ENCODE measurements at regions not wholly inside any gene's neighbourhood (a gene's known extent, or its start where the extent isn't known, plus 50 kb on each side); places are given as distances from the start of the nearest gene placed in this dataset.

GRCh38 chr10:124346831-124347230 is 71.9 kb downstream of the OAT start:
- DNase-seq (ENCODE audit: low spot score): no peak

DNA sequence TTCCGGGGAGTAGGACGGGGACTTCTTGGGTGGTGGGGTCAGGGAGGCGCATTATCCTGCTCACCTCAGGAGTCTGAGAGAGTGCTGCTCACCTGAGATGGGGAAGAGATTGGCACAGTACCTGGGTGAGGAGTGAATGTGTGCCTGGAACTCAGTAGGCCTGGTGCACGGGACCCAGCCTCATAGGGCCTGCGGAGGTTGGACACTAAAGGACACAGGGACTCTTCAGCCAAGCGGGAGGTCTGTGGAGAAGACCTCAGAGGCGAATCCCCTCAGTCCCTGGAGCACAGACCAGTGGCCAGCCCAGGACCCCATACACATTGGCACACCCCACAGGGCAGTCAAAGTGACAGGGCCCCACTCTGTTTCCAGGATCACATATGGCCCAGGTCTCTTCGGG is 73.2 kb downstream of the OAT start:
- no peak for DNase-seq (ENCODE audit: low spot score)

- DNase-seq (ENCODE audit: low spot score): no peak
These were observed 73.8 kb downstream of the OAT start for GRCh38 chr10:124344931-124345330.

GRCh38 chr10:124344266-124344590 is 74.5 kb downstream of the OAT start:
- no peak for DNase-seq (ENCODE audit: low spot score)

DNA sequence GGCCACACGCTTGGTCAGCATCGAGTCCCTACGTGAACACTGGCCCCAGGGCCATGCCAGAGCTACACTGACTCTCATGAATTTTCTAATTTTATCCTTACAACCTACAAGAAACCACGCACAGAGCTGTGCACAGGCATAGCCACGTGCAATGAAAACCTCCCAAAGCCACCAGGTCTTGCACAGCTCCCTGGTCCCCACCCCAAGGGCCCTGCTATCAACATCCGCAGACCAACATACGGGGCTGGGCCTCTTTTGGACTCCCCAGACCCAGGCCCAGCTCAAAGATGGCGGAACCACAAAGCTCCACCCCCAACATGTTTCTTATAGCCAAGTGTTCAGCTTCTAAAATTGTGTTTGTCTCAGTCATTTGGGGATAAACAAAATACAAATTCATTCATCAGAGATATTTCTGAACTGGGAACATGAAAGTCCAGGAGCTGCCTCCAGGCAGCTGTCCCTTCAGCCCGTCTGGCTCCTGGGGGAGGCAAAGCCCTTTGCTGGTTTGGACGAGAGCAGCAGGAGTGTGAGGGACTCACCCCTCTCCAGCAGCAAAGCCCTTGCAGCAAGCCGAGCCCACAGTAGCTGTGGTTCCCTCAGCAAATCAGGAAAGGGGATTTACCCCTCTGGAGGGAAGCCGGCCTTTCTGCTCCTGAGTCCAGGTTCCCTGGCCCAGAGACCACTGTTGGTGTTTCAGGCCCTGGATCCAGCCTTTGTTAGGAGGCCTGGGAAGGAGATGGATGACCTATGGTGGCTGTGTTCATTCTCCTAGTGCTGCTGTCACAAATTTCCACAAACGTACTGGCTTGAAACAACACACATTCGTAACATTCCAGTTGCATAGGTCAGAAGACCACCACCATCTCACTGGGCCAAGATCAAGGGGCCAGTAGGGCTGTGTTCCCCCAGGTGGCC is 75.1 kb downstream of the OAT start:
- no peak for DNase-seq (ENCODE audit: low spot score)

DNA sequence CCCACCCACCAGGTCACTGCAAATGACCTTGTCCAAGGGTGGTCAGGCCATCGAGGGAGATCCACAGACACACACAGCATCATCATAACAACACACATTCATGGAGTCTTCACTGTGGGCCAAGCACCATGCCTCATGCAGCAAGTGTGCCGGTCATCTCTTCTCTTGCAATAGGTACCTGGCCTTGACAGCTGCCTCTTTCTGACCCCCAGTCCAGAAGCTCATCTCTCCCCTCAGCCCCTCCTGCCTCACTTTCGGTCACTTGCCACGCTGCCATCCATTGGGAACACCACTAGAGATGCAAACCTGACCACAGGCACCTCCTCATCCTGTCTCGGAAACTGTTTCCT is 75.9 kb downstream of the OAT start:
- no peak for DNase-seq (ENCODE audit: low spot score)

- no peak for DNase-seq (ENCODE audit: low spot score)
These were observed 76.4 kb downstream of the OAT start for GRCh38 chr10:124342136-124342820.

DNA sequence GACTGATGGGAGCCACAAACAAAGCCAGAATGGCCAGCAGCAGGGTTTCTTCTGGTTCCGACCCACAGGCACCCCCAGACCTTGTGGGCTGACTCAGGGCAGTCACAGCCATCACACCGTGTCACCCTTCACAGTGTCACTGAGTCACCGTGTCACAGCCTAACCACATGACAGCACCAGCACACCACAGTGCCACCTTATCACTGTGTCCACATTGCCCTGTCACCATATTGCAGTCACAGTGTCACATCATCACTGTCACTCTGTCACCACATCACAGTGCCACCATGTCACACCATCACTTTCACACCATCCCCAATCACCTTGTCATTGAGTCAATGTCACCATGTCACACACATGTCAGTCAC is 77.0 kb downstream of the OAT start:
- DNase-seq (ENCODE audit: low spot score): no peak

- DNase-seq (ENCODE audit: low spot score): no peak
These were observed 78.5 kb downstream of the OAT start for GRCh38 chr10:124340033-124340760.

DNA sequence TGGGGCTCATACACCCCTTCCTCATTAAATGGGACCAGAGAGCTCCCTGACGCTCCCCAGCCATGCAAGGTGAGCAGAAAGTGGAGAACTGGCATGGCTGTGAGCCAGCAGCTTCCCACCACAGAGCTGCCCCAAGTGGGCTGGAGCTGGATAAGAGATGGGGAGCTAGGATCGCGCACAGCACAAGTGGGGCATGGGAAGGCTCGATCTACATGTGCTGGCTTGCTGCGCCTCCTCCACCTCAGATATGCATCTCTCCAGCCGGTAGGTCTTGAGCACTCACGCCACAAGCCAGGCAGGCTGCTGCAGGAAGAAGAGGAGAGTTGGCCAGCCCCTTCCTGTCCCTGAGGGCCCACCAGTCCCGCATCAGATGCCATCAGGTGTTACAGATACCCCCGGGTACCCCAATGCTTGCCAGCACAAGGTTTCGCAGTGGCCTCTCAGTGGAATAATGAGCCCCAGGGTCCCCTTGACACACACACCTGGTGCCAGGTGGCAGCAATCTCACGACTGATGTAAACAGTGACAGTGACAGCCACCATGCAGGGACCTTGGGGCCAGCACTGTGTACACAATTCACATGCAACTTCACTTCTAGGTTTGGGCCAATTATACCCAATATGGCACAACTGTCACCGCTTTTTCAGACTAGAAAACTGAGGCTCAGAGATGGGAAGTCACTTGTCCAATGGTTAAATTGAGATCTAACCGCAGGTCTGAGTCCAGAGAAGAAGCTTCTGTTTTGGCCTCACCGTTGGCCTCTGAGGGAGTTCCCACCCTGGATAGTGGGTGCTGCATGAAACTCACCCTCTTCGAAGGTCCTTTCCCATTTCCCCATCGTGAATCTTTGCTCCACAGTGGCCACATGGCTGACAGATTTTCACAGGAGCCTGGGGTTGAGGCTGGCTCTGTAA is 79.3 kb downstream of the OAT start:
- DNase-seq (ENCODE audit: low spot score): no peak

DNA sequence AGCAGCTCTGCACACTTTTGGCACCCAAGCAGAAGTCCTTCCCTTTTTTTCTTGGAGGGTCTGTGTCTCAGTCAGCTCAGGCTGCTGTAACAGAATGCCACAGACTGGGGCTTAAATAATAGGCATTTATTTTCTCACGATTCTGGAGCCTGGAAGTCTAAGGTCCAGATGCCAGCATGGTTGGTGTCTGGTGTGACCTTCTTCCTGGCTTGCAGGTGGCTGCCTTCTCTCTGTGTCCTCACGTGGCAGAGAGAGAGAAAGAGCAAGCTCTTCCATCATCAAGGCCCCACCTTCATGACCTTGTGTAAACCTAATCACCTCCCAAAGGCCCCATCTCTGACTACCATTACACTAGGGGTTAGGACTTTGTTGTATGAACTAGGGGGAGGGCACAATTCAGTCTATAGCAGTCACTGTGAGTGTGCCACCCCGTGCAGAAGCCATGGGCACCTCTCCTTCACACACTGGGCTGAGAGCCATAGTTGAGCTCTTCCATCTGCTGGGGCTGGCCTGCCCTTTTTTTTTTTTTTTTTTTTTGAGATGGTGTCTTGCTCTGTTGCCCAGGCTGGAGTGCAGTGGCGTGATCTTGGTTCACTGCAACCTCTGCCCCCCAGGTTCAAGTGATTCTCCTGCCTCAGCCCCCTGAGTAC is 80.3 kb downstream of the OAT start:
- no peak for DNase-seq (ENCODE audit: low spot score)

GRCh38 chr10:124336186-124336585 is 82.5 kb downstream of the OAT start:
- DNase-seq (ENCODE audit: low spot score): no peak

- DNase-seq (ENCODE audit: low spot score): no peak
These were observed 84.8 kb downstream of the OAT start for GRCh38 chr10:124333931-124334330.

GRCh38 chr10:124332426-124332825 is 86.3 kb downstream of the OAT start:
- DNase-seq (ENCODE audit: low spot score): no peak

GRCh38 chr10:124329941-124330340 is 88.8 kb downstream of the OAT start:
- no peak for DNase-seq (ENCODE audit: low spot score)

GRCh38 chr10:124329362-124329761 is 89.4 kb downstream of the OAT start:
- DNase-seq (ENCODE audit: low spot score): no peak

DNA sequence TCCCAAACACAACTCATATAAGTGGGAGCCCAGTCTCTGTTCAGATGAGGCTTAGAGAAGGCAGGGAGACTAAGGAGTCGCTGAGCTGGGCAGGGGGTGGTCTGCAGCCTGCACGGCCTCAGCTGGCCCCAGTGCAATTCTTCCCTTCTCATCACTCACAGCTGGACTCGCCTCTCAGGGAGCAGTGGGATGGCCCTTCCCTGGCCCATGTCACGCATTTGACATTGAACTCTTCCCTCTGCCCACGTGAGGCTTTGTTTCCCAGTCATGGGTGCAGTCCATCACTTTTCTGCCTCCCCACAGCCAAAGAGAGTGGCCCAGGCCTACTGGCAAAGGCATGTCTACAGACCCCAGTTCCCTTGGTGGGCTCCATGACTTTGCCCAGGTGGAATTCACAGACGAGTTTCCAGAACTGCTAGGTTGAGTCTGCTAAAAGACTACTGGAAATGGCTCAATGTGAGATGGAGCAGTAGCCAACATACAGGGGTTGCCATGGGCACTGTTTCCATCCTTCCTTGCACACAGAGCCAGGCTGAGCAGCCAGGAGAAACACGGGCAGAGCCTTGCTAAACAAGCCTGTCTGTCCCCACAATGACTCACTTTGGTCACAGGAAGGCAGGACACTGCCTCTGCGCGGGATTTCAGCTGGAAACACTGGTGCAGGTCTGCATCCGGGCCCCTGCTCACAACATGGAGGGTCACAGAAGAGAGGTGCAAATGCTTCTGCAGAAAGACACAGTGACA is 90.1 kb downstream of the OAT start:
- no peak for DNase-seq (ENCODE audit: low spot score)

DNA sequence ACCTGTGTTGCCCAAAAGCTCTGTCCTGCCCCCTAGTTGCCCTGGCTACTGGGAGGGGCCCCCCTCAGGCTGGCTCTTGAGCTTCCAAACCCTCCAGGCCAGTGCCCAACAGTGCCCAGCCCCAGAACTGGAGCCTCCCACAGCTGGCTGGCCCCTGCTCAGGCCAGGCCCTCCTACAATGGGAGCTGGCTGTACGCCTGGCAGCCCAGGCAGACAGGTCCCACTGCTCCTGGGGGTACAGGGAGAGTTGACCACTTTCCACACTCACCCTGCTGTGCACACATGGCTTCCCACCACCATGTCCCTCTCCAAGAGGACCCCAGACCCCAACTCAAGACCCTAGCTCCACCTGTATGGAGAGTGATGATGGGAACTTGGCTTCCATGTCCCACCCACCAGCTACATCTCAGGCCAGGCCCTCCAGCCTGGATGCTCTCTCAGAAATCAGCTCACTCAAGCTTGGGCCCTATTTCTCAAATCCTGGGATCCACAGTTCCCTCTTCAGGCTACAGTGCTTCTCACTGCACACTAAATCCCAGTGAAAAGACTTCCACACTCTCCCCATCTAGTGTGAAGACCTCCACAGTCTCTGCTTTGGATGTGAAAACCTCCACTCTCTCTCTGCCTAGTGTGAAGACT is 92.6 kb downstream of the OAT start:
- DNase-seq (ENCODE audit: low spot score): no peak

GRCh38 chr10:124325633-124325914 is 93.1 kb downstream of the OAT start:
- DNase-seq (ENCODE audit: low spot score): no peak

DNA sequence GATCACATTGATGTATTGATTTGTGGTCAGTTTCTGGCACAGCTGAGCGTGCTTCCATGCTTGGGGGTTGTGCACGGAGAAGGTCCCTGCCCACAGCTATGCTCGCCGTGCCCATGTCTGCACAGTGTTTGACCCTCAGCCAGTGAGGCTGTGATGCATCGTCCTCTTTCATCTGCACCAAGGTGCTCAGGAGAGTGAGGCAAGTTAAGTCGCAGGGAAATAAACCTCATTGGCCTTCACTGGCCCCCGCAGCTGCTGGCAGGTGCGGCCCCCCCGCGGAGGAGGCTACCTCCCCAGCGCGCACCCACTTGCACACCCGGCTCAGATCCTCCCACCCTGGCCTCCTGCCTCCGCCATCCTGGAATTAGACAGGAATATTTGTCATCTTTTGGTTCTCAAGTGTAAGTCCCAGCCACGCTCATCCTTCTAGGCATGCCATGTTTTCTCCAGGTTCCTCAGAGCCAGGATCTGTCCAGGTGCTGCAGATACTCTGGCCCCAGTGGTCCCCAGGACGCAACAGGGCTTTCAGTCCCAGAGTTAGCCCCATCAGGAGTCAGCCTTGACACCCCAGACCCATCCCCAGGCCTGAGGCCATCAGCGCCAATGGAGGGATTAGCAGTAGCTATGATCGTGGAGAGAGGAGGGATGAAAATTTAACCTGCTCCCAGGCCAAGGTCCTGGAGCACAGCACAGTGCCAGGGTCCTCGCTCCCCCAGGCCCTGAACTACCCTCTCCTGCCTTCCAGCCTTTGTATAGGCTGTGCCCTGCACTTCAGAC is 93.7 kb downstream of the OAT start:
- DNase-seq (ENCODE audit: low spot score): no peak
